NCI-H82 treated with DMSO at 0.1 percent for 48 hours (cell line): ENCODE measurements at regions not wholly inside any gene's neighbourhood (a gene's known extent, or its start where the extent isn't known, plus 50 kb on each side); places are given as distances from the start of the nearest gene placed in this dataset.
A peak's percentile ranks its signal among the peaks of the same experiment; 100 is the strongest.

ENCODE experiments used
- DNase-seq: peaks from one replicate; lab custom pipeline; 2025; ENCODE audit not compliant: unreplicated experiment; lab: John Stamatoyannopoulos, UW

- no peak for DNase-seq
Observed at GRCh38 chr13:50071379-50071778, 56.1 kb downstream of the KCNRG start.

- DNase-seq: no peak
Observed at GRCh38 chr13:50072676-50073075, 57.4 kb downstream of the KCNRG start.

GRCh38 chr13:50073340-50073739, 58.1 kb downstream of the KCNRG start:
- DNase-seq: no peak

GRCh38 chr13:50074843-50075242, 59.6 kb downstream of the KCNRG start:
- no peak for DNase-seq

- DNase-seq: no peak
Observed at GRCh38 chr13:50075619-50076097, 60.4 kb downstream of the KCNRG start.

- no peak for DNase-seq
Observed at GRCh38 chr13:50077431-50077830, 62.2 kb downstream of the KCNRG start.

GRCh38 chr13:50078231-50078894, 63.1 kb downstream of the KCNRG start:
- DNase-seq: no peak

- DNase-seq: no peak
Observed at GRCh38 chr13:50078895-50079654, 63.8 kb downstream of the KCNRG start.

GRCh38 chr13:50079655-50080202, 64.5 kb downstream of the KCNRG start:
- DNase-seq: no peak

GRCh38 chr13:50080203-50080910, 65.1 kb downstream of the KCNRG start:
- DNase-seq: peak; percentile 57

GRCh38 chr13:50080911-50081678, 65.9 kb downstream of the KCNRG start:
- DNase-seq: peak; percentile 57

GRCh38 chr13:50081679-50082425, 66.6 kb downstream of the KCNRG start:
- peak; percentile 99 for DNase-seq

GRCh38 chr13:50082426-50083281, 67.4 kb downstream of the KCNRG start:
- DNase-seq: peak; percentile 95

GRCh38 chr13:50085063-50085462, 69.8 kb downstream of the KCNRG start:
- peak; percentile 36 for DNase-seq

- no peak for DNase-seq
Observed at GRCh38 chr13:50089633-50090032, 74.4 kb downstream of the KCNRG start.

- DNase-seq: no peak
Observed at GRCh38 chr13:50090211-50090610, 75.0 kb downstream of the KCNRG start.

- DNase-seq: no peak
Observed at GRCh38 chr13:50094615-50095293, 79.5 kb downstream of the KCNRG start.

- no peak for DNase-seq
Observed at GRCh38 chr13:50098693-50099092, 83.4 kb downstream of the KCNRG start.

- DNase-seq: no peak
Observed at GRCh38 chr13:50099473-50099872, 84.2 kb downstream of the KCNRG start.
